H1 (cell line): ENCODE measurements at regions not wholly inside any gene's neighbourhood (a gene's known extent, or its start where the extent isn't known, plus 50 kb on each side); places are given as distances from the start of the nearest gene placed in this dataset.

Experiments
- CTCF ChIA-PET: fragments of 300-600 bp; sonication (Branson Sonifier 250); formaldehyde crosslinking; loops from one replicate; lab custom pipeline; 2021; ENCODE audit not compliant: partially characterized antibody; lab: Charles Lee
- POLR2A ChIA-PET: fragments of 300-600 bp; sonication (Branson Sonifier 250); formaldehyde crosslinking; loops from one replicate; lab custom pipeline; 2021; ENCODE audit warnings: inconsistent platforms; ENCODE audit not compliant: partially characterized antibody; lab: Charles Lee
- DNase-seq, 2 experiments: peaks; one replicate each; pipeline versions ENCODE4 v3.0.0 to v3.0.0-alpha.2; 2010 to 2022; ENCODE audit warnings: low spot score in 2 of 2, low read depth in 1 of 2, mixed read lengths in 1 of 2
- FAIRE-seq: peaks from 2 replicates; lab custom pipeline; 2011; peaks lifted over from hg19 to GRCh38; lab: Jason Lieb, UNC
- H2AFZ ChIP-seq: 2 replicates; pipeline ENCODE4 v1.8.1; 2012; ENCODE audit warnings: low read length, inconsistent platforms
- H2AK5ac ChIP-seq: 2 replicates; pipeline ENCODE4 v1.6.1; 2013; ENCODE audit warnings: low read depth, low read length
- H2BK120ac ChIP-seq: replicated peaks from 2 replicates; pipeline ENCODE3; 2013; ENCODE audit warnings: low read depth, low read length, inconsistent platforms
- H2BK12ac ChIP-seq: 2 replicates; pipeline ENCODE4 v1.6.1; 2013; ENCODE audit warnings: low read depth, low read length
- H2BK15ac ChIP-seq: 2 replicates; pipeline ENCODE4 v1.6.1; 2013; ENCODE audit warnings: low read length
- H2BK20ac ChIP-seq: 2 replicates; pipeline ENCODE4 v1.6.1; 2013; ENCODE audit warnings: low read length
- H2BK5ac ChIP-seq: 2 replicates; pipeline ENCODE4 v1.6.1; 2013; ENCODE audit warnings: low read depth, low read length
- H3K14ac ChIP-seq: 2 replicates; pipeline ENCODE4 v1.6.1; 2013; ENCODE audit warnings: inconsistent platforms; ENCODE audit not compliant: insufficient read length
- H3K18ac ChIP-seq: 2 replicates; pipeline ENCODE4 v1.6.1; 2013; ENCODE audit warnings: low read length; ENCODE audit errors: extremely low read depth
- H3K23ac ChIP-seq: 2 replicates; pipeline ENCODE4 v1.6.1; 2013; ENCODE audit warnings: inconsistent platforms; ENCODE audit not compliant: insufficient read length
- H3K23me2 ChIP-seq: 2 replicates; pipeline ENCODE4 v1.6.1; 2013; ENCODE audit warnings: low read depth, low read length
- H3K27ac ChIP-seq: 2 replicates; pipeline ENCODE4 v1.6.1; 2011; ENCODE audit warnings: low read depth, low read length, inconsistent platforms
- H3K27me3 ChIP-seq, 4 experiments: replicated peaks in 1 of 4; 1 replicate in 1 of 4; 2 replicates in 3 of 4; pipeline versions ENCODE4 v1.6.1 to v1.8.1; 2011 to 2013; ENCODE audit warnings: low read length in 3 of 4, mild to moderate bottlenecking in 3 of 4, inconsistent platforms in 2 of 4, mixed read lengths in 2 of 4, moderate library complexity in 1 of 4; ENCODE audit not compliant: control insufficient read depth in 3 of 4, insufficient read depth in 3 of 4; ENCODE audit errors: extremely low read depth in 1 of 4
- H3K36me3 ChIP-seq, 4 experiments: 2 replicates each; pipeline versions ENCODE4 v1.6.1 to v1.8.1; 2011 to 2013; ENCODE audit warnings: mild to moderate bottlenecking in 4 of 4, low read length in 3 of 4, moderate library complexity in 2 of 4, control low read depth in 1 of 4, inconsistent platforms in 1 of 4; ENCODE audit not compliant: insufficient read depth in 4 of 4, control insufficient read depth in 2 of 4
- H3K4ac ChIP-seq: replicated peaks from 2 replicates; pipeline ENCODE3; 2013; ENCODE audit warnings: low read length, low read depth, mixed read lengths, inconsistent platforms; ENCODE audit not compliant: insufficient read length
- H3K4me1 ChIP-seq, 4 experiments: replicated peaks in 1 of 4; 1 replicate in 1 of 4; 2 replicates in 3 of 4; pipeline versions ENCODE4 v1.6.1 to v1.8.1; 2011 to 2013; ENCODE audit warnings: low read length in 3 of 4, inconsistent platforms in 2 of 4, mixed read lengths in 1 of 4; ENCODE audit not compliant: insufficient read depth in 4 of 4, control insufficient read depth in 3 of 4
- H3K4me2 ChIP-seq, 2 experiments: 2 replicates each; pipeline versions ENCODE4 v1.6.1 to v1.8.1; 2011 to 2013; ENCODE audit warnings: low read depth in 2 of 2, low read length in 2 of 2, control low read depth in 1 of 2, inconsistent platforms in 1 of 2, mild to moderate bottlenecking in 1 of 2; ENCODE audit not compliant: insufficient read depth in 1 of 2
- H3K4me3 ChIP-seq, 4 experiments: fragments of 200-600, 300-600 bp in 1 of 4; sonication (generic), shearing (Covaris generic), sonication (Bioruptor Twin) in 1 of 4; 2 replicates each; pipeline versions ENCODE4 v1.5.1 to v1.8.1; 2011 to 2016; ENCODE audit warnings: low read length in 4 of 4, low read depth in 3 of 4, control low read depth in 2 of 4, inconsistent platforms in 2 of 4, mild to moderate bottlenecking in 2 of 4, mixed read lengths in 1 of 4, moderate library complexity in 1 of 4; ENCODE audit not compliant: insufficient read depth in 2 of 4; ENCODE audit errors: extremely low read depth in 1 of 4
- H3K56ac ChIP-seq: replicated peaks from 2 replicates; pipeline ENCODE3; 2013; ENCODE audit warnings: low read depth, mild to moderate bottlenecking, mixed read lengths, low read length, inconsistent platforms; ENCODE audit not compliant: insufficient read length
- H3K79me1 ChIP-seq: 2 replicates; pipeline ENCODE4 v1.6.1; 2013; ENCODE audit warnings: low read depth, low read length, control low read depth
- H3K79me2 ChIP-seq, 2 experiments: 2 replicates each; pipeline versions ENCODE4 v1.6.1 to v1.8.1; 2012 to 2013; ENCODE audit warnings: low read length in 2 of 2, mild to moderate bottlenecking in 2 of 2, inconsistent platforms in 1 of 2; ENCODE audit not compliant: insufficient read depth in 2 of 2, control insufficient read depth in 1 of 2
- H3K9ac ChIP-seq, 4 experiments: replicated peaks in 1 of 4; 1 replicate in 1 of 4; 2 replicates in 3 of 4; pipeline versions ENCODE4 v1.6.1 to v1.8.1; 2011 to 2013; ENCODE audit warnings: low read depth in 3 of 4, low read length in 3 of 4, control low read depth in 2 of 4, mild to moderate bottlenecking in 2 of 4, moderate library complexity in 2 of 4, inconsistent platforms in 1 of 4; ENCODE audit errors: extremely low read depth in 1 of 4
- H3K9me3 ChIP-seq, 2 experiments: 2 replicates each; pipeline versions ENCODE4 v1.6.1 to v1.8.1; 2012 to 2013; ENCODE audit warnings: mild to moderate bottlenecking in 2 of 2, moderate library complexity in 2 of 2, control low read depth in 1 of 2, inconsistent platforms in 1 of 2, low read depth in 1 of 2, low read length in 1 of 2, mixed read lengths in 1 of 2; ENCODE audit not compliant: insufficient read depth in 2 of 2
- H4K20me1 ChIP-seq, 2 experiments: replicated peaks in 1 of 2; 2 replicates each; pipeline versions ENCODE3 to v1.8.1; 2011 to 2013; ENCODE audit warnings: inconsistent platforms in 2 of 2, low read length in 2 of 2, mild to moderate bottlenecking in 1 of 2; ENCODE audit not compliant: insufficient read depth in 2 of 2, control insufficient read depth in 1 of 2
- H4K5ac ChIP-seq: 2 replicates; pipeline ENCODE4 v1.6.1; 2013; ENCODE audit warnings: low read length, low read depth, mixed read lengths, inconsistent platforms; ENCODE audit not compliant: insufficient read length
- H4K8ac ChIP-seq: 2 replicates; pipeline ENCODE4 v1.8.0; 2013; ENCODE audit warnings: mild to moderate bottlenecking, moderate library complexity, low read length, inconsistent platforms; ENCODE audit not compliant: insufficient read depth; ENCODE audit errors: extremely low read depth
- H4K91ac ChIP-seq: replicated peaks from 2 replicates; pipeline ENCODE3; 2013; ENCODE audit warnings: low read length, mixed read lengths, inconsistent platforms; ENCODE audit not compliant: insufficient read length
- RBBP5 ChIP-seq: IDR thresholded peaks from 2 replicates; pipeline ENCODE4 v1.7.1; 2012; ENCODE audit warnings: low read depth, mild to moderate bottlenecking, inconsistent platforms, low read length, moderate library complexity, borderline replicate concordance
- SP1 ChIP-seq: IDR thresholded peaks from 2 replicates; pipeline ENCODE4 v1.6.1; 2011; ENCODE audit warnings: low read depth, low read length
- SUZ12 ChIP-seq: fragments of 200-600 bp; sonication (generic); IDR thresholded peaks from 2 replicates; pipeline ENCODE4 v1.6.1; 2012; ENCODE audit warnings: mild to moderate bottlenecking, inconsistent platforms, low read length, moderate library complexity, mixed read lengths
- WGBS, 2 experiments: shearing (Covaris generic) in 1 of 2; methylation state at CpG; one replicate each; pipeline versions ENCODE4 v1.1.6 to v1.1.7; 2013 to 2015; ENCODE audit warnings: low lambda C conversion rate in 2 of 2, mixed read lengths in 2 of 2, inconsistent platforms in 1 of 2, low coverage in 1 of 2, missing lambda C conversion rate in 1 of 2; ENCODE audit not compliant: insufficient replicate concordance in 2 of 2, insufficient coverage in 1 of 2, insufficient read length in 1 of 2; ENCODE audit errors: extremely low coverage in 1 of 2, missing lambda C conversion rate in 1 of 2; 5-methylcytosine and 5-hydroxymethylcytosine counted together

GRCh38 chr22:49091917-49092545 is 735.6 kb downstream of the BRD1 start:
- DNase-seq (no peak), FAIRE-seq (no peak)
- H3K4me1 ChIP-seq = no peaks in the 10 kb centered on the region
- H3K23ac ChIP-seq = no peak overlapping the region
- ChIA-PET POLR2A (no interaction called here), CTCF (interaction anchor here (1.4 kb wide), 1 partner anchor 78 kb away, joined by 5 read pairs; no protein-coding TSS in a partner anchor)
- no peaks in the 10 kb centered on the region for H3K9me3 ChIP-seq
- H2AFZ ChIP-seq = no peak overlapping the region
- H3K18ac ChIP-seq = no peak overlapping the region
- H3K14ac ChIP-seq = no peak overlapping the region
- H3K9ac ChIP-seq = no peak overlapping the region
- H3K4me2 ChIP-seq = no peak overlapping the region
- H4K20me1 ChIP-seq = peaks cover 0 to 5% of the 10 kb centered on the region in 2 experiments
- peak overlapping the region; percentile 71; the same call in 1 of the 2 replicates for H4K8ac ChIP-seq
- no peak overlapping the region for H4K91ac ChIP-seq
- no peak overlapping the region for H3K56ac ChIP-seq
- H3K23me2 ChIP-seq = peaks cover 3% of the 10 kb centered on the region; the same call in 1 of the 2 replicates
- H3K27ac ChIP-seq = no peak overlapping the region
- H2AK5ac ChIP-seq = no peak overlapping the region
- H4K5ac ChIP-seq = no peak overlapping the region
- WGBS, 2 experiments = 96% methylated on average over 9 of the region's 13 CpGs; no CpG with 5 or more reads in 1 of the 2 experiments
- no peak overlapping the region for H2BK20ac ChIP-seq
- no peak overlapping the region for H3K4me3 ChIP-seq
- no peak overlapping the region for H2BK5ac ChIP-seq
- no peak for TF ChIP-seq SUZ12
- TF ChIP-seq RBBP5 = no peak
- no peak for TF ChIP-seq SP1
- no peak overlapping the region for H2BK120ac ChIP-seq
- no peak overlapping the region for H3K4ac ChIP-seq
- H3K27me3 ChIP-seq = no peaks in the 10 kb centered on the region
- no peaks in the 10 kb centered on the region for H3K79me2 ChIP-seq
- no peak overlapping the region for H2BK15ac ChIP-seq
- no peaks in the 10 kb centered on the region; a peak in 1 of 8 replicates for H3K36me3 ChIP-seq
- no peaks in the 10 kb centered on the region for H3K79me1 ChIP-seq
- 0 out of 2 replicates have a peak overlapping the region, but pooled peaks have one; percentile 27 for H2BK12ac ChIP-seq
